A549 (cell line): ENCODE measurements at regions not wholly inside any gene's neighbourhood (a gene's known extent, or its start where the extent isn't known, plus 50 kb on each side); places are given as distances from the start of the nearest gene placed in this dataset.

Experiments used
- BHLHE40 ChIP-seq: IDR thresholded peaks from 2 replicates; pipeline ENCODE4 v1.6.1; 2012; ENCODE audit warnings: low read depth, low read length, inconsistent platforms
- CBX8 ChIP-seq: fragments of 200-600 bp; sonication (generic); IDR thresholded peaks from 2 replicates; pipeline ENCODE4 v1.6.1; 2016
- JUNB ChIP-seq: fragments of >200 bp; sonication (Bioruptor Twin); formaldehyde crosslinking; IDR thresholded peaks from 2 replicates; pipeline ENCODE4 v1.6.1; 2016
- MAZ ChIP-seq: fragments of 150-350 bp; IDR thresholded peaks from 2 replicates; pipeline ENCODE4 v1.6.1; 2014; ENCODE audit warnings: antibody characterized with exemption, low read depth, low read length, borderline replicate concordance
- POLR2A ChIP-seq: IDR thresholded peaks from 2 replicates; pipeline ENCODE4 v1.6.1; 2012; ENCODE audit warnings: mild to moderate bottlenecking, low read length
- POLR2AphosphoS2 ChIP-seq: conservative IDR thresholded peaks from 2 replicates; pipeline ENCODE4 v1.6.1; 2012; ENCODE audit warnings: low read length, improper control_type of control experiment, inconsistent platforms
- RAD21 ChIP-seq, 2 experiments: fragments of >200 bp in 1 of 2; sonication (Bioruptor Twin) in 1 of 2; formaldehyde crosslinking in 1 of 2; IDR thresholded peaks in 1 of 2; conservative IDR thresholded peaks in 1 of 2; 2 replicates in 1 of 2; 3 replicates in 1 of 2; pipeline ENCODE4 v1.6.1; 2012 to 2018; ENCODE audit warnings: inconsistent platforms in 1 of 2
- TF ChIP-seq, protein P1 (sequence below): fragments of >200 bp; sonication (Bioruptor Twin); formaldehyde crosslinking; IDR thresholded peaks from 3 replicates; pipeline ENCODE4 v1.5.1; 2016

DNA sequence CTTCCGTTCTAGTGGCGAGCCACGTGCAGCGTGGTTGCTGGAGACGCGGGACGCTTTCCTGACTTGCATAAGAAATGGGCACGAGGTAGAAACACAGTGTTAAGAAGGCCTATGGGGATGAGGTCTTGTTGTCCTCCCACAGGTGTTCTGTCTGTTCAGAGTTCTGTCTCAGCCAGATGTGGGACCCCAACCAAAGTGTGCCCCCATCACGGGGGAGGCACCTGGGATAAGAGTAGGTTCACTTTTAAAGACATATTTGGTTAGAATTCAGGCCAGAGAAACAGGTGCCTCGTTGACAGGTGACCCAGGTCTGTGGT lies 56.0 kb upstream of the PITRM1 start:
- TF ChIP-seq JUNB (no peak), RAD21 (conservative IDR thresholded peaks at IDR 0.05 in 1 of 2, IDR thresholded peaks at IDR 0.05 in 1 of 2) (no peak), POLR2A (no peak), CBX8 (no peak), MAZ (no peak), BHLHE40 (no peak), POLR2AphosphoS2 (no peak)
- TF ChIP-seq, protein P1, sequence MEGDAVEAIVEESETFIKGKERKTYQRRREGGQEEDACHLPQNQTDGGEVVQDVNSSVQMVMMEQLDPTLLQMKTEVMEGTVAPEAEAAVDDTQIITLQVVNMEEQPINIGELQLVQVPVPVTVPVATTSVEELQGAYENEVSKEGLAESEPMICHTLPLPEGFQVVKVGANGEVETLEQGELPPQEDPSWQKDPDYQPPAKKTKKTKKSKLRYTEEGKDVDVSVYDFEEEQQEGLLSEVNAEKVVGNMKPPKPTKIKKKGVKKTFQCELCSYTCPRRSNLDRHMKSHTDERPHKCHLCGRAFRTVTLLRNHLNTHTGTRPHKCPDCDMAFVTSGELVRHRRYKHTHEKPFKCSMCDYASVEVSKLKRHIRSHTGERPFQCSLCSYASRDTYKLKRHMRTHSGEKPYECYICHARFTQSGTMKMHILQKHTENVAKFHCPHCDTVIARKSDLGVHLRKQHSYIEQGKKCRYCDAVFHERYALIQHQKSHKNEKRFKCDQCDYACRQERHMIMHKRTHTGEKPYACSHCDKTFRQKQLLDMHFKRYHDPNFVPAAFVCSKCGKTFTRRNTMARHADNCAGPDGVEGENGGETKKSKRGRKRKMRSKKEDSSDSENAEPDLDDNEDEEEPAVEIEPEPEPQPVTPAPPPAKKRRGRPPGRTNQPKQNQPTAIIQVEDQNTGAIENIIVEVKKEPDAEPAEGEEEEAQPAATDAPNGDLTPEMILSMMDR: no peak
